ENCODE measurements at regions not wholly inside any gene's neighbourhood (a gene's known extent, or its start where the extent isn't known, plus 50 kb on each side); places are given as distances from the start of the nearest gene placed in this dataset.
A peak's percentile ranks its signal among the peaks of the same experiment; 100 is the strongest.
"Not testable (repeated sequence)": the region's sequence is repeated elsewhere in the genome, so short reads cannot be mapped to it uniquely, and the experiment has no call there.

GRCh38 chr5:50898966-50899365 lies 232.5 kb downstream of the PARP8 start:
- DNase-seq: no peak

DNA sequence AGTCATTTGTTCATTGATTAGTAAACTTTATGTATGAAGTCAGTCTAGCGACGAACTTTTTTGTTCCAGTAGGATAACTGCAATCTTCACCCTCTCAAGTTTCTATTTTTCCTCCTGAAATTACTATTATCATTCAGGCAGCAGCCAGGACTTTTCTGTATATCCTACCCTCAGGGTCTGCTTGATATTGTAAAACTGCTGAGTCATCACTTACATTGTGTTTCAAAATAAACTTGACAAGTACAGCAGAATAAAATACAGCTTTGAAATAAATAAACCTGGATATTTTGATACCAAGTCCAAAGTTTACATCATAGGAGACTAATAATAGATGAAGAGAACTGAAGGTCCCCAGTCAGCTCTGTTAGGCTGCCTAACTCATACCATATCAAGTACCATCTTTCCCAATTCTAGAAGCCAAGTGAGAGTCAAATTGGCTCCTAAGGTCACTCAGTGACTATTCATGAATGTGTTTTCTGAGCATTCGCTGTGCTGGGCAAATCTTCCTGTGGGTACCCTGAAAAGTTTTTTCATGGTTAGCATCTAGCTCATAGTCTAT lies 234.6 kb downstream of the PARP8 start:
- DNase-seq: no peak

DNA sequence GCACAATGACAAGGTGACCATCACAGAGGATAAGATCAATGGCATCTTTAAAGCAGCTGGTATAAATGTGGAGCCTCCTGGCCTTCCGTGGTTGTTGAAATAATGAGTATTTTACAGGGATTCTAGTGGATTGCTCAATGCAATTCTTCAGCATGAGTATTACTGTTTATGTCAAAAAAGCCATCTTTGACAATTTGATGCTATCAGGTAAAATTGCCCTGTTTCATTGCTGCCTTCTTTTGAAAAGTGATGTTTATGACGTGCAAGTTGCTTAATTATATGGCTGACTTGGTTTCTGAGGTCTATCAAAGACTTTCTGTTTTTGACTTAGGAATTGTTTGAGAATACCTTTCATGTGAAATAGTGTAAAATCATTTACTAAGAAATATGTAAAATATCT lies 237.2 kb downstream of the PARP8 start:
- DNase-seq: no peak

GRCh38 chr5:50905996-50906570 lies 239.6 kb downstream of the PARP8 start:
- DNase-seq: no peak

- DNase-seq: not testable (repeated sequence)
Observed at GRCh38 chr5:50920160-50920559, 253.7 kb downstream of the PARP8 start.

- DNase-seq: no peak
Observed at GRCh38 chr5:50921366-50922133, 255.1 kb downstream of the PARP8 start.

GRCh38 chr5:50922134-50922941 lies 255.9 kb downstream of the PARP8 start:
- not testable (repeated sequence) for DNase-seq

- no peak for DNase-seq
Observed at GRCh38 chr5:50922942-50923767, 256.7 kb downstream of the PARP8 start.

GRCh38 chr5:50923768-50924494 lies 257.5 kb downstream of the PARP8 start:
- no peak for DNase-seq

DNA sequence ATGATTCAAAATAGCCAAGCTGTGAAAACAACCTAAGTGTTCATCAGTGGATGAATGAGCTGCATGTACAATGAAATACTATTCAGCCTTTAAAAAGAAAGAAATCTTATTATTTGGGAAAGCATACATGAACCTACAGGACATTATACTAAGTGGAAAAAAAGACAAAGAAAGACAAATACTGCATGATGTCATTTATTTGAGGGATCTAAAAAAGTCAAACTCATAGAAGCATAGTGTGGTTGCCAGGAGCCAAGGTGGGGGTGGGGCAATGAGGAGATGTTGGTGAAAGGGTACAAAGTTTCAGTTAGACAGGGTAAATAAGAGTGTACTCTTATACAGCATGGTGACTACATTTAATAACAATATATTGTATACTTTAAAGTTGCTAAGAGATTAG lies 261.5 kb downstream of the PARP8 start:
- DNase-seq: no peak

- DNase-seq: no peak
Observed at GRCh38 chr5:50929174-50929573, 262.7 kb downstream of the PARP8 start.

GRCh38 chr5:50934343-50934742 lies 267.9 kb downstream of the PARP8 start:
- no peak for DNase-seq

DNA sequence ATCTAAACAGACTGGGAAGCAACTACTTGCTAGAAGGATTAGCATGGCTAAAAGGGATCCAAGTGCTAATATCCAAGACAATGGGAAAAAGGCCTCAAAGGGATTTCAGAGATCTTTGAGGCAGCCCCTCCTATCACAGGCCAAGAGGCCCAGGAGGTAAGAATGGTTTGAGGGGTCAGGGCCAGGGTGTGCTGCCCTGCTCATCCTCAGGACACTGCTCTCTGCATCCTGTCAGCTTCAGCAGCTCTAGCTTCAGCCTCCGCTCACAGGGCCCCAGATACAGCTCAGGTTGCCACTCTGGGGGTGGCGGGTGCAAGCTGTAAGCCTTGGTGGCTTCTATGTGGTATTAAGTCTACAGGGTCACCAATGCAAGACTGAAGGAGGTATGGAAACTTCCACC lies 278.7 kb downstream of the PARP8 start:
- no peak for DNase-seq

DNA sequence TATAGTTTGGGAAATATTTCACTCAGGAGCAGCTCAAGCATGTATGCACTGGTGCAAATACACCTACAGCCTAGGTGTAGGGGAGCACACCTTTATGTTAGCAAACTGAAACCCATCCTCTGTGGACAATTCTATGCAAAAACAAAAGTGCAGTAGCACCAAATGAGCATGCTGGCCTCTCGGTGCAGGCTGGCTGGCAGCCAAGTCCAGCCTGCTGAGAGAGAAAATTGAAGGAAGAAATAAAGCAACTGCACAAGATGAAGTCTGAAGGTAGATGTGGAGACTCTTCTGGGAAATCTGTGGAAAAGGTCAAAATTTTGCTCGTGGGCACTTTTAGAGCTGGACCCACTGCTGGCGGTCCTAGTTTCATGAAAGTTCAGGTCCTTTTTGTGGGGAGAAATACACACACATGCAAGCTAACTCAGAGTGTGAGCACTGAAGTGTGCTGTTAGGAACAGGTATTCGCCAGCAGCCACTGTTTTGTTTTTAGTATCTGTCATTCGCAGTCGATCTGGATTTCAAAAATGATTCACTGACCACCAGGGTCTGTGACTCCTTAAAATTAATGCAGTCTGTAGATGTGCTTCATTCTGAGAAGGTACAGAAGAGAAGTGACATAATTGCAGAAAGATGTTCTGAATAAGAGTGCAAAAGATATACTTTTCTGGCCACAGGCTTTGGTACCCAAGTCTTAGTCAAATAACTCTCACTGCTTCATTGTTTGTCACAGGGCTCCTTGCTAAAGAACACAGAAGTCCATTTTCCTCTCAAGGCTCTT lies 281.7 kb downstream of the PARP8 start:
- no peak for DNase-seq

- no peak for DNase-seq
Observed at GRCh38 chr5:50953290-50953689, 286.9 kb downstream of the PARP8 start.

- DNase-seq: no peak
Observed at GRCh38 chr5:50958852-50959457, 292.5 kb downstream of the PARP8 start.

DNA sequence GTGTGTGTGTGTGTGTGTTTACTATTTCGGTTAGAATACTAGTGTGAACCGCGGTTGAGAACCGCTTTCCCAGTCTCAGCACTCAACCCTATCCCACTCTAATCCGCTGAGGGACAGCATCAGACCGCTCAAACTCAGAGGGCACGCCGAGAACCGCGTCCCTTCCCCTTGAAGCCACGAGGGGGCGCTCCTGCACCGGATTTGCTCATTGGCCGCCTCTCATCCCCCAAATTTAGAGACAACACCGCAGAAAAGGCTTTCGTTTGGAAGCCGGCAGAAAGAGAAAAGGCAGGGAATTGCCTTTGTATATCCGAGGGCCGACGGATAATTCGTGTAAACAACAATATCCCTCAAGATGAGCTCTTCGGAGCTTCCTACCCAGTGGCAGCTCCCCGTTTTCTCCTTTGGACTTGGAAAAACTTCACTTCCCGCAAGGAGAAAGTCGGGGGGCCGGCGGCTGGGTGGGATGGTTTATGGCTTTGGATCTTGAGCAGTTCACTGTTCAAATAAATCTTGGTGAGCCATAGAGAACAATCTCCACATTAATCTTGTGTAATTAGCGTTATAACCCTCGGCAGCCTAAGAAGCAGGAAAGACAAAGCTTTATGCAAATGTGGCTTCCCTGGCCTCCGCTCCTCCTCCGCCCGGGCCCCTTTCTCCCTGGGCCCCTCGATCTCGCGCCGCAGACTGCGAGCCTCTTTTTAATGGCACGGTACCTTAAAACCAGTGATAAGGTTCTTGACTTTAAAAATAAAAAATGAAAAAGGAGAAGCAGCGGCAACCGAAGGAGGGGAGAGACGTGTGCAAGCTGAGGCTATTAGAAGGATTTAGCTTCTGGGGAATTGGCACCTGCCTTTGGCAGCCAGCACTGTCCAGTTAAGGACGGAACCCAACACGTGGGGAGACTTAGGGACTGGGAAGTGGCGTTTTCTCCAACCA lies 296.8 kb downstream of the PARP8 start:
- peak; percentile 58 for DNase-seq

GRCh38 chr5:50963971-50964745 lies 297.7 kb downstream of the PARP8 start:
- DNase-seq: peak; percentile 4

All from activated naive CD4-positive, alpha-beta T cell treated with Interleukin-2 at 50 U/mL for 16 hours (primary cell).